PC-9 (cell line): ENCODE measurements at regions not wholly inside any gene's neighbourhood (a gene's known extent, or its start where the extent isn't known, plus 50 kb on each side); places are given as distances from the start of the nearest gene placed in this dataset.

Experiments used
- BruUV-seq: library from RNA; stranded (reverse); fragments of 400-500 nt; replicated peaks from 2 replicates; lab custom pipeline; 2021; lab: Mats Ljungman, UMichigan
- CTCF ChIA-PET: fragments of 300-600 bp; sonication (Branson Sonifier 250); formaldehyde crosslinking; loops from one replicate; lab custom pipeline; 2022; ENCODE audit warnings: antibody characterized with exemption; lab: Charles Lee
- POLR2A ChIA-PET: fragments of 300-600 bp; sonication (Branson Sonifier 250); formaldehyde crosslinking; loops from one replicate; lab custom pipeline; 2022; ENCODE audit warnings: antibody characterized with exemption; ENCODE audit not compliant: unreplicated experiment; lab: Charles Lee
- DNase-seq, 2 experiments: peaks; one replicate each; pipeline versions ENCODE4 v3.0.0 to v3.0.0-alpha.2; 2015 to 2022; ENCODE audit warnings: mixed read lengths in 1 of 2
- H2AFZ ChIP-seq: fragments of 200-600 bp; sonication (generic); 2 replicates; pipeline ENCODE4 v1.8.1; 2017; ENCODE audit warnings: antibody characterized with exemption
- H3F3A ChIP-seq: fragments of 200-600 bp; sonication (generic); 2 replicates; pipeline ENCODE4 v1.8.1; 2017; ENCODE audit warnings: antibody characterized with exemption, mild to moderate bottlenecking, low read depth; ENCODE audit not compliant: insufficient read depth
- H3K27ac ChIP-seq: fragments of 200-600 bp; sonication (generic); 2 replicates; pipeline ENCODE4 v1.6.1; 2016; ENCODE audit warnings: mixed run types
- H3K27me3 ChIP-seq: fragments of 200-600 bp; sonication (generic); 2 replicates; pipeline ENCODE4 v1.6.1; 2016; ENCODE audit warnings: low read depth, mixed run types; ENCODE audit not compliant: insufficient read depth
- H3K36me3 ChIP-seq: fragments of 200-600 bp; sonication (generic); 2 replicates; pipeline ENCODE4 v1.6.1; 2016; ENCODE audit warnings: low read depth, mixed run types
- H3K4me1 ChIP-seq: fragments of 200-600 bp; sonication (generic); replicated peaks from 2 replicates; pipeline ENCODE4 v1.6.1; 2016; ENCODE audit warnings: mixed run types; ENCODE audit not compliant: insufficient read depth
- H3K4me2 ChIP-seq: fragments of 200-600 bp; sonication (generic); 2 replicates; pipeline ENCODE4 v1.6.1; 2017; ENCODE audit warnings: mixed run types
- H3K4me3 ChIP-seq: fragments of 200-600 bp; sonication (generic); 2 replicates; pipeline ENCODE4 v1.6.1; 2016; ENCODE audit warnings: mixed run types
- H3K79me2 ChIP-seq: fragments of 200-600 bp; sonication (generic); 2 replicates; pipeline ENCODE4 v1.6.1; 2017; ENCODE audit warnings: low read depth, mixed run types
- H3K9me2 ChIP-seq: fragments of 200-600 bp; sonication (generic); 2 replicates; pipeline ENCODE4 v1.8.1; 2017; ENCODE audit warnings: mild to moderate bottlenecking; ENCODE audit not compliant: insufficient read depth
- H3K9me3 ChIP-seq: fragments of 200-600 bp; sonication (generic); 2 replicates; pipeline ENCODE4 v1.8.1; 2016; ENCODE audit warnings: low read depth; ENCODE audit not compliant: insufficient read depth
- H4K20me1 ChIP-seq: fragments of 200-600 bp; sonication (generic); 2 replicates; pipeline ENCODE4 v1.8.1; 2017; ENCODE audit not compliant: insufficient read depth
- CTCF ChIP-seq: fragments of 200-600 bp; sonication (generic); conservative IDR thresholded peaks from 2 replicates; pipeline ENCODE4 v1.6.1; 2017; ENCODE audit warnings: mixed run types, antibody characterized with exemption, mild to moderate bottlenecking, moderate library complexity
- EZH2 ChIP-seq: fragments of 200-600 bp; sonication (generic); IDR thresholded peaks from 2 replicates; pipeline ENCODE4 v1.8.0; 2017; ENCODE audit warnings: antibody characterized with exemption, low read depth
- intact Hi-C: fragments of 100-400 bp; cut with micrococcal nuclease; formaldehyde crosslinking; loops from one replicate; pipeline ENCODE4 v1.10.0; 2022; ENCODE audit not compliant: unreplicated experiment

- no peak for DNase-seq
- no peaks in the 10 kb centered on the region for H3F3A ChIP-seq
- ChIA-PET CTCF (no interaction called here), POLR2A (no interaction called here)
- no peak overlapping the region for H3K4me2 ChIP-seq
- TF ChIP-seq EZH2 (no peak), CTCF (no peak)
- H3K79me2 ChIP-seq: no peaks in the 10 kb centered on the region
- H3K36me3 ChIP-seq: no peaks in the 10 kb centered on the region
- H3K9me3 ChIP-seq: no peaks in the 10 kb centered on the region
- no TSS peak for BruUV-seq
- H3K4me1 ChIP-seq: no peaks in the 10 kb centered on the region
- H4K20me1 ChIP-seq: no peaks in the 10 kb centered on the region
- H3K27ac ChIP-seq: no peak overlapping the region
- peaks cover 5% of the 10 kb centered on the region; the same call in 1 of the 2 replicates for H3K27me3 ChIP-seq
- intact Hi-C loops: no loop called here
- H2AFZ ChIP-seq: no peak overlapping the region
- H3K9me2 ChIP-seq: no peaks in the 10 kb centered on the region
- no peak overlapping the region for H3K4me3 ChIP-seq
Measured at GRCh38 chr5:110106750-110107149, 417.0 kb downstream of the MAN2A1 start.

GRCh38 chr5:110108520-110108919, 418.8 kb downstream of the MAN2A1 start:
- Histone ChIP-seq H3K9me3 (no peaks in the 10 kb centered on the region), H3K79me2 (no peaks in the 10 kb centered on the region), H3K27ac (no peak overlapping the region), H3K9me2 (no peaks in the 10 kb centered on the region; the same call in none of the 2 replicates), H4K20me1 (no peaks in the 10 kb centered on the region), H3K36me3 (no peaks in the 10 kb centered on the region), H3F3A (no peaks in the 10 kb centered on the region), H3K4me2 (no peak overlapping the region), H3K27me3 (peaks cover 5% of the 10 kb centered on the region; the same call in 1 of the 2 replicates), H3K4me1 (no peaks in the 10 kb centered on the region), H2AFZ (no peak overlapping the region), H3K4me3 (no peak overlapping the region)
- no peak for DNase-seq
- intact Hi-C loops: no loop called here
- TF ChIP-seq CTCF (no peak), EZH2 (no peak)
- CTCF ChIA-PET: no interaction called here
- POLR2A ChIA-PET: no interaction called here
- no TSS peak for BruUV-seq

- Histone ChIP-seq H3K27ac (no peak overlapping the region), H3K9me3 (no peaks in the 10 kb centered on the region), H3K4me2 (no peak overlapping the region), H3K4me3 (no peak overlapping the region), H3K27me3 (peaks cover 5% of the 10 kb centered on the region; the same call in 1 of the 2 replicates), H3K9me2 (no peaks in the 10 kb centered on the region; the same call in none of the 2 replicates), H3F3A (no peaks in the 10 kb centered on the region), H3K79me2 (no peaks in the 10 kb centered on the region), H2AFZ (no peak overlapping the region), H3K36me3 (no peaks in the 10 kb centered on the region), H3K4me1 (no peaks in the 10 kb centered on the region), H4K20me1 (no peaks in the 10 kb centered on the region)
- POLR2A ChIA-PET: no interaction called here
- CTCF ChIA-PET: no interaction called here
- no TSS peak for BruUV-seq
- TF ChIP-seq EZH2 (no peak), CTCF (no peak)
- intact Hi-C loops: no loop called here
- DNase-seq: no peak
Measured at GRCh38 chr5:110109667-110110066, 419.9 kb downstream of the MAN2A1 start.
